GM12878 (cell line): ENCODE measurements at regions not wholly inside any gene's neighbourhood (a gene's known extent, or its start where the extent isn't known, plus 50 kb on each side); places are given as distances from the start of the nearest gene placed in this dataset.

Source experiments
- IKZF2 ChIP-seq, 2 experiments: fragments of 450-650 bp; IDR thresholded peaks; 2 replicates each; pipeline ENCODE4 v1.6.1; 2017; ENCODE audit warnings: mild to moderate bottlenecking in 2 of 2, moderate library complexity in 2 of 2
- MYB ChIP-seq: fragments of 150-350 bp; IDR thresholded peaks from 2 replicates; pipeline ENCODE4 v1.6.1; 2014; ENCODE audit warnings: mild to moderate bottlenecking, low read depth, low read length, borderline replicate concordance
- TF ChIP-seq, protein P1 (sequence below): fragments of 450-650 bp; IDR thresholded peaks from 2 replicates; pipeline ENCODE4 v1.6.1; 2017; ENCODE audit warnings: mild to moderate bottlenecking, low read depth, inconsistent platforms; ENCODE audit not compliant: poor library complexity, severe bottlenecking
- TF ChIP-seq, protein P2 (sequence below): fragments of 450-650 bp; formaldehyde crosslinking; IDR thresholded peaks from 2 replicates; pipeline ENCODE4 v1.4.0; 2020; ENCODE audit warnings: mild to moderate bottlenecking, moderate library complexity
- TF ChIP-seq, protein P3 (sequence below): IDR thresholded peaks from 2 replicates; pipeline ENCODE4 v1.6.1; 2011; ENCODE audit warnings: mild to moderate bottlenecking, low read depth, low read length, moderate library complexity; ENCODE audit not compliant: insufficient replicate concordance
- TF ChIP-seq, protein P4 (sequence below): IDR thresholded peaks from 2 replicates; pipeline ENCODE4 v1.6.1; 2012; ENCODE audit warnings: low read length, inconsistent platforms
- TF ChIP-seq, protein P5 (sequence below), 3 experiments: IDR thresholded peaks in 2 of 3; conservative IDR thresholded peaks in 1 of 3; 2 replicates each; pipeline ENCODE4 v1.5.1; 2011; ENCODE audit warnings: low read depth in 3 of 3, low read length in 3 of 3, mild to moderate bottlenecking in 3 of 3, control low read depth in 2 of 3, moderate library complexity in 2 of 3, inconsistent platforms in 1 of 3, mixed read lengths in 1 of 3; ENCODE audit not compliant: control insufficient read depth in 2 of 3, insufficient read depth in 1 of 3; ENCODE audit errors: extremely low read depth in 1 of 3
- TF ChIP-seq, protein P6 (sequence below): IDR thresholded peaks from 2 replicates; pipeline ENCODE4 v1.6.1; 2012; ENCODE audit warnings: improper control_type of control experiment, low read depth, low read length; ENCODE audit not compliant: insufficient replicate concordance
- TF ChIP-seq, protein P7 (sequence below): fragments of 450-650 bp; IDR thresholded peaks from 2 replicates; pipeline ENCODE4 v1.6.1; 2014; ENCODE audit warnings: mild to moderate bottlenecking

DNA sequence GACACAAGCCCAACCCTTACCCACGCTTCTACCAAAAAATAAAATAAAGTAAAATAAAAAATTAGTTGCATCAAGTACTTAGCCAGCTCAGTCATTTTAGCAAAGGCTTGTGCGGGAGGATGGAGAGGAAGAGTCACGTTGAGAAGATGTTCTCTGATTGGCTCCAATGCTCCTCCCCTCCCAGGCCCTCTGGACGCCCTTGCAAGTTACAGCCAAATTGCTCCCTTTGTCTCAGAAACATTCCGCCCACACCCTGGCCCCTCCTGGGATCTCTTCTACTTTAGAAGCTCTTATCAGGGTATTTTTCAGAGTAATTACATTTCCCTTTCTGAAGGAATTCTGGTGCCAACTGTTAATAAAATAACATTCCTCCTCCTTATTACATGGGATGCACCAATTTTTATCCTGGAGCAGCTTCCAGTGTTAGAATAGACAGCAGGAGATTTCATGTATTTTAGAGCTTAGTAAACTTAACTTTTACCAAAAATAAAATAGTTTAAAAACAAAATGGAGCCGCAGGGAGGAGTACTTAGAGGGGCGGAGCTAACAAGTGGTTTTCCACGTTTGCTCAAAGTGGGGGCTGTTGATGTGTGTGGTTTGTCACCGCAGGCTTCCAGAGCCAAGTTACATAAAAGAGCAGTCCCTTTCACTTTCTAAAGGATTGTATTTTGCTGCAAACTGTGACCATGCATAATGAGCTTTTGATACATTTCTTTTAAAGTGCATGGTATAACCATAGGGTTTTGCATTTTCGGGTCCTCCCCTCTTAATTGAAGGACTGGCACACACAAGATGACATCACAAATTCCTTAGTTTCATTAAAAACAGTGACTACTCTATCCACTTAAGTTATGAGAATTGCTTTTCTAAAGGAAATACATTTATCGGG is 71.7 kb upstream of the RAP1B start (continued):
- TF ChIP-seq, protein P1, sequence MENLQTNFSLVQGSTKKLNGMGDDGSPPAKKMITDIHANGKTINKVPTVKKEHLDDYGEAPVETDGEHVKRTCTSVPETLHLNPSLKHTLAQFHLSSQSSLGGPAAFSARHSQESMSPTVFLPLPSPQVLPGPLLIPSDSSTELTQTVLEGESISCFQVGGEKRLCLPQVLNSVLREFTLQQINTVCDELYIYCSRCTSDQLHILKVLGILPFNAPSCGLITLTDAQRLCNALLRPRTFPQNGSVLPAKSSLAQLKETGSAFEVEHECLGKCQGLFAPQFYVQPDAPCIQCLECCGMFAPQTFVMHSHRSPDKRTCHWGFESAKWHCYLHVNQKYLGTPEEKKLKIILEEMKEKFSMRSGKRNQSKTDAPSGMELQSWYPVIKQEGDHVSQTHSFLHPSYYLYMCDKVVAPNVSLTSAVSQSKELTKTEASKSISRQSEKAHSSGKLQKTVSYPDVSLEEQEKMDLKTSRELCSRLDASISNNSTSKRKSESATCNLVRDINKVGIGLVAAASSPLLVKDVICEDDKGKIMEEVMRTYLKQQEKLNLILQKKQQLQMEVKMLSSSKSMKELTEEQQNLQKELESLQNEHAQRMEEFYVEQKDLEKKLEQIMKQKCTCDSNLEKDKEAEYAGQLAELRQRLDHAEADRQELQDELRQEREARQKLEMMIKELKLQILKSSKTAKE, result peak; percentile 30
- TF ChIP-seq, protein P2, sequence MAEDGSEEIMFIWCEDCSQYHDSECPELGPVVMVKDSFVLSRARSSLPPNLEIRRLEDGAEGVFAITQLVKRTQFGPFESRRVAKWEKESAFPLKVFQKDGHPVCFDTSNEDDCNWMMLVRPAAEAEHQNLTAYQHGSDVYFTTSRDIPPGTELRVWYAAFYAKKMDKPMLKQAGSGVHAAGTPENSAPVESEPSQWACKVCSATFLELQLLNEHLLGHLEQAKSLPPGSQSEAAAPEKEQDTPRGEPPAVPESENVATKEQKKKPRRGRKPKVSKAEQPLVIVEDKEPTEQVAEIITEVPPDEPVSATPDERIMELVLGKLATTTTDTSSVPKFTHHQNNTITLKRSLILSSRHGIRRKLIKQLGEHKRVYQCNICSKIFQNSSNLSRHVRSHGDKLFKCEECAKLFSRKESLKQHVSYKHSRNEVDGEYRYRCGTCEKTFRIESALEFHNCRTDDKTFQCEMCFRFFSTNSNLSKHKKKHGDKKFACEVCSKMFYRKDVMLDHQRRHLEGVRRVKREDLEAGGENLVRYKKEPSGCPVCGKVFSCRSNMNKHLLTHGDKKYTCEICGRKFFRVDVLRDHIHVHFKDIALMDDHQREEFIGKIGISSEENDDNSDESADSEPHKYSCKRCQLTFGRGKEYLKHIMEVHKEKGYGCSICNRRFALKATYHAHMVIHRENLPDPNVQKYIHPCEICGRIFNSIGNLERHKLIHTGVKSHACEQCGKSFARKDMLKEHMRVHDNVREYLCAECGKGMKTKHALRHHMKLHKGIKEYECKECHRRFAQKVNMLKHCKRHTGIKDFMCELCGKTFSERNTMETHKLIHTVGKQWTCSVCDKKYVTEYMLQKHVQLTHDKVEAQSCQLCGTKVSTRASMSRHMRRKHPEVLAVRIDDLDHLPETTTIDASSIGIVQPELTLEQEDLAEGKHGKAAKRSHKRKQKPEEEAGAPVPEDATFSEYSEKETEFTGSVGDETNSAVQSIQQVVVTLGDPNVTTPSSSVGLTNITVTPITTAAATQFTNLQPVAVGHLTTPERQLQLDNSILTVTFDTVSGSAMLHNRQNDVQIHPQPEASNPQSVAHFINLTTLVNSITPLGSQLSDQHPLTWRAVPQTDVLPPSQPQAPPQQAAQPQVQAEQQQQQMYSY (CRISPR knock-in tag), result no peak
- TF ChIP-seq IKZF2 (IDR thresholded peaks at IDR 0.05) (peak; percentile 86 to 89; a peak in 3 of 4 replicates), MYB (no peak)
- TF ChIP-seq, protein P3, sequence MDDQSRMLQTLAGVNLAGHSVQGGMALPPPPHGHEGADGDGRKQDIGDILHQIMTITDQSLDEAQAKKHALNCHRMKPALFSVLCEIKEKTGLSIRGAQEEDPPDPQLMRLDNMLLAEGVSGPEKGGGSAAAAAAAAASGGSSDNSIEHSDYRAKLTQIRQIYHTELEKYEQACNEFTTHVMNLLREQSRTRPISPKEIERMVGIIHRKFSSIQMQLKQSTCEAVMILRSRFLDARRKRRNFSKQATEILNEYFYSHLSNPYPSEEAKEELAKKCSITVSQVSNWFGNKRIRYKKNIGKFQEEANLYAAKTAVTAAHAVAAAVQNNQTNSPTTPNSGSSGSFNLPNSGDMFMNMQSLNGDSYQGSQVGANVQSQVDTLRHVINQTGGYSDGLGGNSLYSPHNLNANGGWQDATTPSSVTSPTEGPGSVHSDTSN, result no peak
- TF ChIP-seq, protein P4, sequence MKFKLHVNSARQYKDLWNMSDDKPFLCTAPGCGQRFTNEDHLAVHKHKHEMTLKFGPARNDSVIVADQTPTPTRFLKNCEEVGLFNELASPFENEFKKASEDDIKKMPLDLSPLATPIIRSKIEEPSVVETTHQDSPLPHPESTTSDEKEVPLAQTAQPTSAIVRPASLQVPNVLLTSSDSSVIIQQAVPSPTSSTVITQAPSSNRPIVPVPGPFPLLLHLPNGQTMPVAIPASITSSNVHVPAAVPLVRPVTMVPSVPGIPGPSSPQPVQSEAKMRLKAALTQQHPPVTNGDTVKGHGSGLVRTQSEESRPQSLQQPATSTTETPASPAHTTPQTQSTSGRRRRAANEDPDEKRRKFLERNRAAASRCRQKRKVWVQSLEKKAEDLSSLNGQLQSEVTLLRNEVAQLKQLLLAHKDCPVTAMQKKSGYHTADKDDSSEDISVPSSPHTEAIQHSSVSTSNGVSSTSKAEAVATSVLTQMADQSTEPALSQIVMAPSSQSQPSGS, result no peak
- TF ChIP-seq, protein P5, sequence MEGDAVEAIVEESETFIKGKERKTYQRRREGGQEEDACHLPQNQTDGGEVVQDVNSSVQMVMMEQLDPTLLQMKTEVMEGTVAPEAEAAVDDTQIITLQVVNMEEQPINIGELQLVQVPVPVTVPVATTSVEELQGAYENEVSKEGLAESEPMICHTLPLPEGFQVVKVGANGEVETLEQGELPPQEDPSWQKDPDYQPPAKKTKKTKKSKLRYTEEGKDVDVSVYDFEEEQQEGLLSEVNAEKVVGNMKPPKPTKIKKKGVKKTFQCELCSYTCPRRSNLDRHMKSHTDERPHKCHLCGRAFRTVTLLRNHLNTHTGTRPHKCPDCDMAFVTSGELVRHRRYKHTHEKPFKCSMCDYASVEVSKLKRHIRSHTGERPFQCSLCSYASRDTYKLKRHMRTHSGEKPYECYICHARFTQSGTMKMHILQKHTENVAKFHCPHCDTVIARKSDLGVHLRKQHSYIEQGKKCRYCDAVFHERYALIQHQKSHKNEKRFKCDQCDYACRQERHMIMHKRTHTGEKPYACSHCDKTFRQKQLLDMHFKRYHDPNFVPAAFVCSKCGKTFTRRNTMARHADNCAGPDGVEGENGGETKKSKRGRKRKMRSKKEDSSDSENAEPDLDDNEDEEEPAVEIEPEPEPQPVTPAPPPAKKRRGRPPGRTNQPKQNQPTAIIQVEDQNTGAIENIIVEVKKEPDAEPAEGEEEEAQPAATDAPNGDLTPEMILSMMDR (IDR thresholded peaks at IDR 0.05 in 2 of 3, conservative IDR thresholded peaks at IDR 0.05 in 1 of 3; ENCODE audit: control insufficient read depth in 2 of 3, extremely low read depth in 1 of 3, insufficient read depth in 1 of 3, low read depth in 3 of 3, low read length in 3 of 3), result no peak
- TF ChIP-seq, protein P6, sequence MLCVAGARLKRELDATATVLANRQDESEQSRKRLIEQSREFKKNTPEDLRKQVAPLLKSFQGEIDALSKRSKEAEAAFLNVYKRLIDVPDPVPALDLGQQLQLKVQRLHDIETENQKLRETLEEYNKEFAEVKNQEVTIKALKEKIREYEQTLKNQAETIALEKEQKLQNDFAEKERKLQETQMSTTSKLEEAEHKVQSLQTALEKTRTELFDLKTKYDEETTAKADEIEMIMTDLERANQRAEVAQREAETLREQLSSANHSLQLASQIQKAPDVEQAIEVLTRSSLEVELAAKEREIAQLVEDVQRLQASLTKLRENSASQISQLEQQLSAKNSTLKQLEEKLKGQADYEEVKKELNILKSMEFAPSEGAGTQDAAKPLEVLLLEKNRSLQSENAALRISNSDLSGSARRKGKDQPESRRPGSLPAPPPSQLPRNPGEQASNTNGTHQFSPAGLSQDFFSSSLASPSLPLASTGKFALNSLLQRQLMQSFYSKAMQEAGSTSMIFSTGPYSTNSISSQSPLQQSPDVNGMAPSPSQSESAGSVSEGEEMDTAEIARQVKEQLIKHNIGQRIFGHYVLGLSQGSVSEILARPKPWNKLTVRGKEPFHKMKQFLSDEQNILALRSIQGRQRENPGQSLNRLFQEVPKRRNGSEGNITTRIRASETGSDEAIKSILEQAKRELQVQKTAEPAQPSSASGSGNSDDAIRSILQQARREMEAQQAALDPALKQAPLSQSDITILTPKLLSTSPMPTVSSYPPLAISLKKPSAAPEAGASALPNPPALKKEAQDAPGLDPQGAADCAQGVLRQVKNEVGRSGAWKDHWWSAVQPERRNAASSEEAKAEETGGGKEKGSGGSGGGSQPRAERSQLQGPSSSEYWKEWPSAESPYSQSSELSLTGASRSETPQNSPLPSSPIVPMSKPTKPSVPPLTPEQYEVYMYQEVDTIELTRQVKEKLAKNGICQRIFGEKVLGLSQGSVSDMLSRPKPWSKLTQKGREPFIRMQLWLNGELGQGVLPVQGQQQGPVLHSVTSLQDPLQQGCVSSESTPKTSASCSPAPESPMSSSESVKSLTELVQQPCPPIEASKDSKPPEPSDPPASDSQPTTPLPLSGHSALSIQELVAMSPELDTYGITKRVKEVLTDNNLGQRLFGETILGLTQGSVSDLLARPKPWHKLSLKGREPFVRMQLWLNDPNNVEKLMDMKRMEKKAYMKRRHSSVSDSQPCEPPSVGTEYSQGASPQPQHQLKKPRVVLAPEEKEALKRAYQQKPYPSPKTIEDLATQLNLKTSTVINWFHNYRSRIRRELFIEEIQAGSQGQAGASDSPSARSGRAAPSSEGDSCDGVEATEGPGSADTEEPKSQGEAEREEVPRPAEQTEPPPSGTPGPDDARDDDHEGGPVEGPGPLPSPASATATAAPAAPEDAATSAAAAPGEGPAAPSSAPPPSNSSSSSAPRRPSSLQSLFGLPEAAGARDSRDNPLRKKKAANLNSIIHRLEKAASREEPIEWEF, result no peak
- TF ChIP-seq, protein P7, sequence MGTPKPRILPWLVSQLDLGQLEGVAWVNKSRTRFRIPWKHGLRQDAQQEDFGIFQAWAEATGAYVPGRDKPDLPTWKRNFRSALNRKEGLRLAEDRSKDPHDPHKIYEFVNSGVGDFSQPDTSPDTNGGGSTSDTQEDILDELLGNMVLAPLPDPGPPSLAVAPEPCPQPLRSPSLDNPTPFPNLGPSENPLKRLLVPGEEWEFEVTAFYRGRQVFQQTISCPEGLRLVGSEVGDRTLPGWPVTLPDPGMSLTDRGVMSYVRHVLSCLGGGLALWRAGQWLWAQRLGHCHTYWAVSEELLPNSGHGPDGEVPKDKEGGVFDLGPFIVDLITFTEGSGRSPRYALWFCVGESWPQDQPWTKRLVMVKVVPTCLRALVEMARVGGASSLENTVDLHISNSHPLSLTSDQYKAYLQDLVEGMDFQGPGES, result no peak
